ENCODE measurements at regions not wholly inside any gene's neighbourhood (a gene's known extent, or its start where the extent isn't known, plus 50 kb on each side); places are given as distances from the start of the nearest gene placed in this dataset.

DNA sequence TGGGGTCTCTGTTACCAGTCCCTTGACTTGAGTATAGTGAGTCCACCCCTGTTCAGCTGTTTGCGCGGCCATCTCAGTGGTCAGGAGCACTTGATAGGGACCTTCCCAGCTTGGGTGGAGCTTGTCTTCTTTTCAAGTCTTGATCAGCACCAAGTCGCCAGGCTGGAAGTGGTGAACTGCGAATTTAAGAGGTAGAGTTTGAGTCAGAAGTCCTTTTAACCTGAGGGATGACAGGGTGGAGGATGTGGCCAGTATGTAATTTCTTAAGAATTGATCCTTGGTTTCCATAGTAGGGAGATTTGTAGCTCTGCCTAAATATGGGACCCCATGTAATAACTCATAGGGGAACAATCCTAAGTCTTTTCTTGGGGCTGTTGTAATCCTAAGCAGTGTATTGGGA, 86.3 kb upstream of the XCR1 start:
- no peak for DNase-seq (ENCODE audit: low read depth, low spot score)

DNA sequence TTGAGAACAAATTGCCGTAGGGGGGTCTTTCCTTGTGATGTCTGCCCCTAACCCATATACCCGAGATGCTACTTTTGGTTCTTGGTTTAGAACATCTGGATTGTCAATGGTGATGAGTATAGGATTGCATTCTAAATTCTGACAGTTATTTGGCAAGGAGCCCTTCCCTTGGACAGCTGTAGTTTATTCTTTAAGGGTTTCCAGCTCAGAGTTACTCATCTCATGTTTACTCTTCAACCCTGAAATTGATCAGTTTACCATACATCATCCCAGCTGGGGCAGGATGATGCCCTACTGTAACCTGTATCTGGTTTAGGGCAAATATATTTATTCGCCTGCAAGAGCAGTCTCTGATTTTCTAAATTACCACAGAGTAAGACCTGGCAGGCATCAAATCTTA, 85.7 kb upstream of the XCR1 start:
- DNase-seq (ENCODE audit: low read depth, low spot score) = no peak

DNA sequence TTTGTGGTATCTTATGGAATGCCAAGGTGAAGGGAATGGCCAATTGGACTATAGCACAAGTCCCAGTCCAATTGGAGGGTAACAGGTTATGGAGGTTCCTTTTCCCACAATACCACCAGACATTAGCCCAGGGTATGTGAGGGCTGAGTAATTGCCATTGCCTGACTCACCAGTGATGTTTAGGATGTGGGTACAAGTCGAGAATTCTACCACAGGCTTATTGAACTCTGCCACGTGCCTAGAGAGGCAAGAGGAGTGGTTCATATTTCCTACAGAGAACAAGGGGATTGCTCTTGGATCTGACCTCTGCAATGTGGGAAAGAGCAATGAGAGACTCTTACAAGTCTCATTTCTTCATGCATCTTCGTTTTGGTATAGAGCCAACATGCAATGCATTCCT, 85.0 kb upstream of the XCR1 start:
- no peak for DNase-seq (ENCODE audit: low read depth, low spot score)

DNA sequence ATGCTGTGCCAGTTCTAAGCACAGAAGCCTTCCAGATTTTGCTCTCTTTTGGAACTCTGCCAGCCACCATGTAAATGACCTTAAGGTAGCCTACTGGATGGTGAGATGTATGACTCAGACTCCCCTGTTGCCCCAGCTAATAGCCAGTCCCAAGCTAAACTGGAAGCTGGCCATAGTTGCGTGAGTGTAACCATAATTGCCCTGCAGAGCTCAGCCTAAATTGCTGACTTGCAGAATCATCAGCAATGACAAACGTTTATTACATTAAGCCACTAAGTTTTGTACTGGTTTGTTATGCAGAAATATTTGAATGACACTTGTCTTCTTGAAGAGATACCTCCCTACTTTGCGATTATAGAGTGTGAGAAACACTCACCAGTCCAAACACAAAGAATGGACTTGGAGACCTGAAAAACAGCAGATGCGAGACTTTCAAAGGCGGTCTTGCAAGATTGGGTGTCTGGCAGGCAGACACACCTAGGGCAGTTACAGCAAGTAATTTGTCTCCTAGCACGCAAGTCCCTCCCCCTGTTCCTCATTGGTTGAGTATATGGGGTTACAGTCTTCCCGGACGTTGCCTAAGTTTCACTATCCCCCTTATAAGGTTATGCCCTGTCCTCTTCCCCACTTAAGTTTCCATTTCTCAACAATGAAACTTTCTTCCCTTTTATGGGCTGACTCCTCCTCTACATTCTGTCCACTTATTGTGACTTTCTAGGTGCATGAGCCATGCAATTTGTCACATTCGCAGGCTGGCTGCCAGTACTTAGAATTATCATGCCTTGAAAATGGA, 83.6 kb upstream of the XCR1 start:
- DNase-seq (ENCODE audit: low read depth, low spot score) = no peak

DNA sequence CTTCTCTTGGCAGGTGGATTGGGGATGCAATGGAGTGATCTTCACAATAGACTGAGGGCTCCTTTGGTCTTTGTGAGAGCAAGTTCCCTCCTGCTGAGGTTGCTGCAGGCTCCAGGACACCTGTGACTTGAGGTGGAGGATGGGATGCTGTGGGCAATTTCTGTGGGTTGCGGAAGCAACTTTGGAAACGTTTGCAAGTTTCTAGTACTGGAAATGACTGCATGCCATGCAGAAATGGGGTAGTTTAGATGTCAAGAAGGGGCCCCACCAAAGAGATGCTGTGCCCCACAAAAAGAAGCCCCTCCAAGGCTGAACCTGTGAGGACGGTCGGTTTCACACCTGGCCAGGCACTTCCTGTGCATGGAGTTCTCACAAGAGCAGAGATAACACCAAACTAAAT, 80.4 kb upstream of the XCR1 start:
- no peak for DNase-seq (ENCODE audit: low read depth, low spot score)

DNA sequence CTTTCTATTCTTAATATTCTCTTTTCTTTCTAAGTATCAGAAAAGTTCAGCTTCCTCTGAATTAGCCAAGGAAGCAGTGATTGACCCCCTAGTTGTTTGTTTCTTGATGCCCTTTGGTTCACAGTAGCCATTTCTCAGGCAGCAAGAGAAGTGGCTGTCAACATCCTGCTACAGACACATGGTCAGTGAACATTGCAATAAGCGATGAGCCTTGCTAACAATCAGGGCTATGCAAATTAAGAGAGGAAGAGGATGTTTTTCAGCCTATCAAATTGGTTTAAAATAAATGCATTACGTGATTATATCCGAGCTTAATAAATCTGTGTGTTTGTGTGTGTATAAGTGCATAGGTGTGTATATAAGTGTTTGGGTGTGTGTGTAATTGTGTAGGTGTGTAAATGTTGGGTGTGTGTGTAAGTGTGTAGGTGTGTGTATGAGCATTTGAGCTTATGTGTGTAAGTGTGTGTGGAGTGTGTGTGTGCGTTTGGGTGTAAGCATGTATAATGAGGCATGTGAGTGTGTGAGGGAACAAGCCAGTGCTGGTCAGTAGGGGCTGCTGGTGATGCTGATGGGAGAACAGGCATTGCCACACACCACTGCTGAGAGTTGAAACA, 78.1 kb upstream of the XCR1 start:
- no peak for DNase-seq (ENCODE audit: low read depth, low spot score)

DNA sequence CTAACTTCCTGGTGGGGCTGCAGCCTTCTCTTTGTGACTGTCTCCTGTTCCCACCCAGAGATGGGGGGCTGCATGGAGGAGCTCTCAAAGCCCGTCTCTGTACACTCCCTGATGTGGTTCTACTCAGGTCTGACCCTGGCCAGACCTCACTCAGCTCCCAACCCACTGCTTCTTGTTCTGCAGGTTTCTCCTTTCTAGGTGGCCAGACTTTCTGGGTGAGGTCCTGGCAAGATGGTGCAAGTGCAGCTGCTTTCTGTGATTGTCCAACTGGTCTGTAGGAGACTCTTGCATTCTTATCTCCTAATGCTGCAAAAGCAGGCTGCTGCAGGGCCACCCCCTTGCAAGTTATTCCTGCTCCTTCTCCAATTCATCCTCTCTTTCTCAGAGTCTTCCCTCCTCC, 77.4 kb upstream of the XCR1 start:
- DNase-seq (ENCODE audit: low read depth, low spot score) = no peak

DNA sequence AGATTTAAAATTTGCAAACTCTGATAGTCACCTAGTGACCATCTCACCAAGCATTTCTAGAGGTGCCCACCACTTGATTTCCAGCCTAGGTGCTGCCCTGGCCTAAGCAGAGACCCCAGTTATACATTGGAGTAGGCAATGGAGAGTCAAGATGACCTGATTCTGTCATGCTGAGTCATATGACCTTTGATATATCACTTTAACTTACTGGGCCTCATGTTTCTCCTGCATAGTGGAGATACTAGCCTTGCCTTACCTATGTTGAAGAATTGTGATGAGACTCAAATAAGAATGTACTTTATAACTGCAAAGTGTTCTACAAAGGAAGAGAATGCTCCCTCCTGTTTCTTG, 75.5 kb upstream of the XCR1 start:
- DNase-seq (ENCODE audit: low read depth, low spot score) = no peak

DNA sequence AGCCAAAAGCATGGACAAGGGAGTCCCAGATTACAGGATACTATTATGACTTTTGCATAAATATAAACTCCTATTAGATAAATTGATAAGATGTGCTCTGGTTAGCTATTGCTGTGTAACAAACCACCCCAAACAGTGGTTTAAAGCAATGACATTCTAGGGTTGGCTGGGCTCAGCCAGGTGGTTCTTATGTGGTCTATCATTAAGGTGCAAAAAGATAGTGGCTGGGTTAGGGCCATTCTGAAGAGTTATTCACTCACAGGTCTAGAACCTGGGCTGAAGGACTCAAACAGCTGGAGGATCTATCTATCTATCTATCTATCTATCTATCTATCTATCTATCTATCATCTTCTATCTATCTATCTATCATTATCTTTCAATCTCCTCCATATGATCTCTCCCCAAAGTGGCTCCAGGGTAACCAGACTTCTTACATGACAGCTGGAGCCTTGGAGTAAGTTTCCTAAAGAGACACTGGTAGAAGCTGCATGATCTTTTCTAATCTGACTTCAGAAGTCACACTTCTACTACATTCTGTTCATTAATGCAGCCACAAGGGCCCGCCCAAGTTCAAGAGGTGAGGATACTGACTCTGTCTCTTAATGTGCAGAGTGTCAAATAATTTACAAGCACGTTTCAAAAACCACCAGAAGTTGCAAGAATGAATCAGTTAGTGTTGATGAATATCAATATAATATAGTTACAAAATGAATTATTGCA, 74.9 kb upstream of the XCR1 start:
- DNase-seq (ENCODE audit: low read depth, low spot score) = no peak

DNA sequence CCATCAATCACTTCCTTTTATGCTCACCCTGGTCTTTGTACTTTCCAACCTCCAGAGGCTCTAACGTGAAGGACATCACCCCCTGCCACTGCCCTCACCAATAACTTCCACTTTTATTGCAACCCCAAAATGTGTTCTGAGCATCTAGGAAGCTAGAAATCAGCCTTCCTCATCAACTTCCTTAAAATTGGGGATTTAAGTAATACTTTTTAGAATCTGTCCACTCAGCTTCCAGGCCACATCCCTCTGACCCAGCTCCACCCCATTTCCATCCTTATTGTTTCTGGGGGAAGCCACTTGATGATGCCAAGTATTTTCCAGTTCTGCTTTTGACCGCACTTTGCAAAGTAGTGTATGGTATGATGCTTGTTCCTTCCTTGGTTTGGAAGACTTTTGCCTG, 73.5 kb upstream of the XCR1 start:
- no peak for DNase-seq (ENCODE audit: low read depth, low spot score)

DNA sequence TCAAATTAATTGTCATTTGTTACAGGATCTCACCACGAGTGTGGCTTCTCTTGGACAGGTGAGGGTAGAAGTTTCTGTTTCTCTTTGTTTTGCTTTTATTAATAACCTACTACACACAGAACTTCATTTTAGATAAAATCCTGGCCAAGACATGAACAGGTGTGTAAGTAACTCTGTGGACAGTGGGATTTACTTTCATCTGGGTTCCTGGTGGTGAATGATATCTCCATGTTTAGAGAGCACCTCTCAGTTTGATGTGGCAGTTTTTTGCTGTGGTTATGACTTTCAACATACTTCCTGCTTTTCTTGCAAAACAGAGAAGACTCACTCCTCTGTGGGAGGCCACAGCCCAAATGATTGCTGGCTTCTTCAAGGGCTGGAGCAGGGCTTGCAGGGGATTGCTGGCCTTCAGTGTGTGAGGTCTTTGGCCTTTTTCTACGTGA, 71.1 kb upstream of the XCR1 start:
- no peak for DNase-seq (ENCODE audit: low read depth, low spot score)

DNA sequence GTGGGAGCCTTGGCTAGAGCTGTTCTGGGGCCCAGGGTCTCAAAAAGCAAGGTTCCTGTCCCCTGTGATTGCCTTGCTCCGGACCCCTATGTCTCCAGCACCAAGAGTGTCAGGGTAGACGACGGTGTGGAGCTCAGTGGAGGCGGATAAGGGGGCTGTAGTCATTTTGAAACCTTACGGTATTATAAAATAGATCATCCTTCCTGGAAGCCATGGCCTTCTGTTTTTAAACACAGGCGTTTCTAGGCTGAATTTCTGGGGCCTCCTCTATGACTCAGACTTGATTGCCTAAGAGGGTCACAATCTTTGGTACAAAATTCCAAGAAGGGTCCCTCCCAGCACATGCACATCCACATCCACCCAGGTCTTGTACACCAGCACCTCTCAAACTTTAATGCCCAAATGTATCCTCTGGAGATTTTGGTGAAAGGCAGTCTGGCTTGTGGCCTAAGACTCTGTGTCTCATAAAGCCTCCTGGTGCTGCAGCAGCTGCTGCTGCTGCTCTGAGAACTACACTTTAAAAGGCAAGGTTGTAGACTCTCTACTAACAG, 70.5 kb upstream of the XCR1 start:
- no peak for DNase-seq (ENCODE audit: low read depth, low spot score)

DNA sequence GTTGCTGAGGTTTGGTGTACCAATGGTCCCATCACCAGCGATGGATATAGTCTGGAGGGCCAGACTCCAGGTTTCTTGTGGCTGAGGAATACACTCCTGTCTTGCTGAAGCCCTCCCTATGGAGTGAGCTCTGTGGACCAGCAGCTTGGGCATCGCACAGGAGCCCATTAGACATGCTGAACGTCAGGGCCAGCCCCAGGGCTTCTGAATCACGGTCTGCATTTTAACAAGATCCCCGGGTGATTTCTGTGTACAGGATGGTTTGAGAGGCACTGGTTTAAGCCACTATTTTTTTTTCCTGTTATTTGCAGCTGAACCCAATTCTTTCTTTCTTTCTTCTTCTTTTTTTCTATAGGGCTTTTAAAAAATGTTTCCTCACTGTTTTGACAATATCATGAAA, 69.5 kb upstream of the XCR1 start:
- DNase-seq (ENCODE audit: low read depth, low spot score) = no peak

DNA sequence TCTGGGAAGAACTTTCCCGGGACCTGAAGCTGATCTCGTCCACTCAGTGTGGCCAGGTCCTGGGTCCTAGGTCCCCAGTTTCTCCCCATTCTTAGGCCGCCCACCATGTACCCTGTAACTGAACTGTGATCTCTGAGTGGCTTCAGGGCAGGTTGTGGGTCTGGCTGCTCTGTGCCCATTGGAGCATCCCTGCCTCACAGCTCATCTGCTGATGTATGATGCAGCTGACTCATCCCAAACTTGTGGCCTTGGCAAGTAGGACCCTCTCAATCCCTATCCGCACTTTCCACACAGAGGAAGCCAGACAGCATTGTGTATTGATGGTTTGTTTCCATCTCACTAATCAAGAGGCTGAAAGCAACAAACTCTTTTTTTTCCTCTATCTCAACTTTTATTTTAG, 69.1 kb upstream of the XCR1 start:
- DNase-seq (ENCODE audit: low read depth, low spot score) = no peak

DNA sequence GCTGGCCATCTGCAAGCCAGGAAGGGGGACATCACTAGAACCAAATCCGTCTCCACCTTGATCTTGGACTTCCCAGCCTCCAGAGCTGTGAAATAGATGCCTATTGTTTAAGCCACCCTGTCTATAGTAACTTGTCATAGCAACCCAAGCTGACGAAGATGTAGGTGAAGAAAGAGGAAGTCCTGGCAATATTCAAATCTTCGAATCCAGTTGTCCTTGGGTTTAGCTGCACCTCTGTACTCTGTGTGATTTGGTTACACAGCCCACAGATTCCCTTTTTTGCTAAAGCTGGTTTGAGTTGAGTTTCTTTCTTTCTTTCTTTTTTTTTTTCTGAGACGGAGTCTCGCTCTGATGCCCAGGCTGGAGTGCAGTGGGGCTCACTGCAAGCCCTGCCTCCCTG, 68.0 kb upstream of the XCR1 start:
- no peak for DNase-seq (ENCODE audit: low read depth, low spot score)

DNA sequence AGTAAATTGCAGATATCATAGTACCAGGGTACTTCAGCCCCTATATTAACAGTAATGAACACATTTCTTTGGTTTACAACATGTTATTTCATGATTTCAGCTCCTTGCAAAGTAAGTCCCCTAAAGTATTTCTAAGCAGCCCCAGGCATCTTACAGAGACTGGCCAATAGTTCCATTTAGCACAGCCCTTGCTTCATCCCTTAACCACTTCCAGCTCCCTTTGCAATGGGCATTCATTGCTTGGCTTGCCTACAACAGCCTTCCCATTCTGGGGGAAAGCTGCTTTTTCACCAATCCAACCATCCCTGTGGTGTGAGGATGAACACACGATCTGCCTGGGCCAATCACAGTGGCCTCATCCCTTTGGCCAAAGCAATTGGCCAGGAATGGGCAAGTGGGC, 67.2 kb upstream of the XCR1 start:
- no peak for DNase-seq (ENCODE audit: low read depth, low spot score)

DNA sequence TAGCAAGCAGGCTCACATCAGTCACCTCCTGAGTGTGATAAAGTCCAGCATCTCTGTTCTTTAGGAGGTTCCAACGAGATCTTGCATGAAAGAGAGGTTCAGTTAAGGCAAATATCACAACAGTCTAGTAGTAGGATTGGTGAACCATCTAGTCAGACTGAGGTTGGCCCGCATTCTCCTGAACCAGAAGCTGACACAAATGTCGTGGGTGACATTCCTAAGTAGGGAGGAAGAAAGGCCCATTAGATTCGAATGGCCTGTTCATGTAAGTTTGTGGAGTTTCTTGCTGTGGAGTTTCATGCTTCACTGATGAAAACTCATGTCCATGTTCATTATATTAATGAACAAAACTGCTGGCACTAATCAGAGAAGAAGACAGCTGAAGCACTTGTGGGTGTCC, 66.7 kb upstream of the XCR1 start:
- no peak for DNase-seq (ENCODE audit: low read depth, low spot score)

DNA sequence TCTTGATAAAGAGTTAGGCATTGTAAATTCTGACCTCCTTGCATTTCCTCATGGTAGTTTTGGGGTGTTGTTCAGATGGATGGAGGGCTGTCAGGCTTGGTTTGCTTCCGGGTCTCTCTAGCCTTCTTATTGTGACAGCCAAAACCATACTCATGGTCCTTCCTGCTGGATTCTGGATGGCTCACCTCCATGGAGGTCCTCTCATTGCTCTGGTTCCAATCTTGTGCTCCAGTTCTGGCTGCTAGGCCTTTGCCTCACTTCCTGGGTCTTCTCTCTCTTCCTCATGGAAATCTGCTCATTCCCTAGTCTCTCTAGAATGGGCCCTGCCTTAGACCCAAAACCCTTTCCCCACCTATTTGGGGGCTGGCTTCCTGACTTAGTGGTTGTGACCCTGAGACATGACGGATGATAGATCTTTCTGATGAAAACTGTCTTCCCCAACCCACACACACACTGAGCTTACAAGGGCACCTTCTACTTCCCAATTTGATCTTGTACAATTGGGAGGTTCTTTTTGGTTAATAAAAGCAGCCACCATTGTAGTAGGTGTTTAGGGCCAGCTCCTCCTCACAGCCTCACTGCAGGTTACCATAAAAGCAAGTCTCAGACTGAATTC, 66.2 kb upstream of the XCR1 start:
- DNase-seq (ENCODE audit: low read depth, low spot score) = no peak

DNA sequence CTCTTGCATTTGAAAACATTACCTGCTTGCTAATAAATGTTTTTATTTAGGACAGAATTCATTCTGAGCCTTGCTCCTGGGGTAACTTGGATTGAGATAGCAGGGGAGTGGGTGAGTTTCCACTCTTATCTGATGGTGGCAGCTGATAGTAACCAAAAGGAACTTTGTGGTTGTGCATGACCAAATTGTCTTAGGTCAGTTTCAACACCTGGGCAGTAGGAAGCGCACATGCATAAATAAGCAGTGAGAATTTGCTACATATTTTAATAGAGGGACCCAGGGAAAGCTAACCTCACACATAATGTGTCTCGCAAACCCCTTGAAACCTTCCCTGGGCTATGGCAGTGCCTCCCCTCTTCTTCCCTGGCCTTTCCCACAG, 65.4 kb upstream of the XCR1 start:
- no peak for DNase-seq (ENCODE audit: low read depth, low spot score)

DNA sequence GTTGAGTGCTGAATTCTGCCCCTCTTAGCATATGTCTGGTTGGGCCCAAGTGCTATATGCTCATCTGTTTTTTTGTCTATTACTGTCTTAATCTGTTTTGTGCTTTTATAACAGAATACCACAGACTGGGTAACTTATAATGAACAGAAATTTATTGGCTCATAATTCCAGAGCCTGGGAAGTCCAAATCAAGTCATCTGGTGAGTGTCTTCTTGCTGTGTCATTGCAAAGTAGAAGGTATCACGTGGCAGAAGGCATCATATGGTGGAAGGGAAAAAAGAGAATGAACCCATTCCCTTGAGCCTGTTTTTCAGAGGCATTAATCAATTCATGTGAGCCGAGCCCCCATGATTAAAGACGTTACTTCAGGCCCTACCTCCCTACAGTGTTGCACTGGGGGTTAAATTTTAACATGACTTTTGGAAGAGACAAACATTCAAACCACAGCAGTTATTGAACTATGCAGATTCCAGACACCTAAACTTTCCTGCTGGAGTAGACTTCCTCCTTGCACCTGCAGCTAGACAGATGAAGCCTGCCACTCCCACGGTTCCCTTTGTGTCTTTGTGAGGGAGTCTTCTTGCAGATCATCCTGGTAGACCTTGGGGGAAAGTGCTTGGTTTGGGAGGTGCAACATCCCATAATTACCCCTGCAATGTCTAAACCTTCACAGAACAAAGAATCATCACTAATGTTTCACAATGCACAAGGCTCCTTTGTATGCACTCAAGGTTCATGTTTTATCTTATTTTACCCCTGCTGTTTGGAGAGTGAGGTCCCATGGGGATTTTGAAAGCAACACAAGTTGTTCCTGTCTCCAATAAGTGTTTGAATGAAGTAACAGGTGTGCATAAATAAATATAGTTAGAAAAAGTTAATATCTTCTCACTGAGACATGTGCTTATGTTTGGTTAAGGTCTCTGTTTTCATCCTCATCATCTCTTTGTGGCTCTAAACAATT, 64.7 kb upstream of the XCR1 start:
- no peak for DNase-seq (ENCODE audit: low read depth, low spot score)

DNA sequence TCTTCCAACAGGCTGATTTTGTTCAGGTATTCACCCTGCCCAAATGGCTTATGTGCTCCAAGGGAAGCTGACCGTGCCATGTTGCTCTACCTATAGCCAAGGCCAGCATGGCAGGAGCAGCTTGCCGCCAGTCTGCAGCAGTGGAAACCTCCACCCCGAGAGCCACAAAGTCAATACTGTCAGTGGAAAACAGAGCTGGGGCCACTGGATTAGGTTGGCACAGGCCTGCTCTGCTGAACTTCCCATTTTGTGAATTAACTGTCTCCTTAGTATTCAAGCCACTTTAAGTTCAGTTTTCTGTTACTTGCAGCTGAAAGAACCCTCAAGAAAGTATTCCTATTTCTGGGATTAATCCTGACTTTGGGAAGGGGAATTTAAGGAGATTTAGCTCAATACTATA, 63.8 kb upstream of the XCR1 start:
- DNase-seq (ENCODE audit: low read depth, low spot score) = no peak

Measured in activated CD4-positive, CD25-positive, alpha-beta regulatory T cell treated with anti-CD3 and anti-CD28 coated beads, Interleukin-2, amount 50 U/mL, for 16 hours (primary cell).